Astrocyte (in vitro differentiated cells and primary cell): ENCODE measurements at regions not wholly inside any gene's neighbourhood (a gene's known extent, or its start where the extent isn't known, plus 50 kb on each side); places are given as distances from the start of the nearest gene placed in this dataset.

ENCODE experiments used
- EZH2 ChIP-seq: IDR thresholded peaks from 2 replicates; pipeline ENCODE4 v1.6.1; 2012; ENCODE audit warnings: mild to moderate bottlenecking, low read length, inconsistent platforms; ENCODE audit not compliant: insufficient read depth
- TF ChIP-seq, protein P1 (sequence below): IDR thresholded peaks from 2 replicates; pipeline ENCODE4 v1.5.1; 2011; ENCODE audit warnings: low read depth, mild to moderate bottlenecking, inconsistent platforms, low read length, moderate library complexity; ENCODE audit not compliant: insufficient read depth

DNA sequence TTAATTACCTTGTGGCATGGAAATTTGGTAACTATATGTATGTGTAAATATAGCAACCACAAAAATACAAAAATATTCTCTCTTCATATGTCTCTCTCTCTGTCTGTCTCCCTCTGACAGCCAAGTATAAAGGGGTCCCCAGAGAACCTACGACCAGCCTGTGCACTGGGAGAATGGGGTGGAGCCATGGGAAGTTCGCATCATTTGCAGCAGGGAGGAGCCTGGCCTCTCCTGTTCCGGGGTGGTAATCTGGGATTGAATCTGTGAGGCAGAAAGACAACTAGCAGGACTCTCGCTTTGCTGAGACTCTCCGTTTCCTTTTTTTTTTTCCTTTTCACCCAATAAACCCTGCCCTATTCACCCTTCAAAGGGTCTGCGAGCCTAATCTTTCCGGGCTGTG is 1109.1 kb downstream of the HACE1 start:
- TF ChIP-seq EZH2, result no peak
- TF ChIP-seq, protein P1, sequence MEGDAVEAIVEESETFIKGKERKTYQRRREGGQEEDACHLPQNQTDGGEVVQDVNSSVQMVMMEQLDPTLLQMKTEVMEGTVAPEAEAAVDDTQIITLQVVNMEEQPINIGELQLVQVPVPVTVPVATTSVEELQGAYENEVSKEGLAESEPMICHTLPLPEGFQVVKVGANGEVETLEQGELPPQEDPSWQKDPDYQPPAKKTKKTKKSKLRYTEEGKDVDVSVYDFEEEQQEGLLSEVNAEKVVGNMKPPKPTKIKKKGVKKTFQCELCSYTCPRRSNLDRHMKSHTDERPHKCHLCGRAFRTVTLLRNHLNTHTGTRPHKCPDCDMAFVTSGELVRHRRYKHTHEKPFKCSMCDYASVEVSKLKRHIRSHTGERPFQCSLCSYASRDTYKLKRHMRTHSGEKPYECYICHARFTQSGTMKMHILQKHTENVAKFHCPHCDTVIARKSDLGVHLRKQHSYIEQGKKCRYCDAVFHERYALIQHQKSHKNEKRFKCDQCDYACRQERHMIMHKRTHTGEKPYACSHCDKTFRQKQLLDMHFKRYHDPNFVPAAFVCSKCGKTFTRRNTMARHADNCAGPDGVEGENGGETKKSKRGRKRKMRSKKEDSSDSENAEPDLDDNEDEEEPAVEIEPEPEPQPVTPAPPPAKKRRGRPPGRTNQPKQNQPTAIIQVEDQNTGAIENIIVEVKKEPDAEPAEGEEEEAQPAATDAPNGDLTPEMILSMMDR, result no peak
